Lung microvascular endothelial cell (primary cell): ENCODE measurements at regions not wholly inside any gene's neighbourhood (a gene's known extent, or its start where the extent isn't known, plus 50 kb on each side); places are given as distances from the start of the nearest gene placed in this dataset.

Experiments used
- DNase-seq, 2 donors: peaks; one replicate each; pipeline versions ENCODE4 v3.0.0 to v3.0.0-alpha.2; 2010; ENCODE audit warnings: low read depth in 2 of 2

DNA sequence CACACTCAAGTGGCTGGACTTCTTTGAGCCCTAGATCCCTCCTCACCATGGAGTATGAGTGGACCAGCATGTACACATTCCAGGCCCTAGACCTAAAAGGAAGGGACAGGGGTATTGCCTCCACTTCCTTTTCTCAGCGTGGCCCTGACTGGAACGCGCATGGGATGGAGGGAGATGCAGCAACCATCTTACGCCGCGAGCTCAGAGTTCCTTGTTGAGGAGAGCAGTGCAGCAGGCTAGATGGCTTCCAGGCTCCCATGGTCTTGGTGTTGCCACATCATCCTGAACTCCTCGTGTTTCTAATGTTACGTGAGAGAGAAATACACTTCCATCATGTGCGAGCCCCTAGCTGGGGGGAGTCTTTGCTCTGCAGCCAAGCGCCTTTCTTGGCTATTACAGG lies 61.8 kb upstream of the DIO3 start:
- DNase-seq, result no peak

DNA sequence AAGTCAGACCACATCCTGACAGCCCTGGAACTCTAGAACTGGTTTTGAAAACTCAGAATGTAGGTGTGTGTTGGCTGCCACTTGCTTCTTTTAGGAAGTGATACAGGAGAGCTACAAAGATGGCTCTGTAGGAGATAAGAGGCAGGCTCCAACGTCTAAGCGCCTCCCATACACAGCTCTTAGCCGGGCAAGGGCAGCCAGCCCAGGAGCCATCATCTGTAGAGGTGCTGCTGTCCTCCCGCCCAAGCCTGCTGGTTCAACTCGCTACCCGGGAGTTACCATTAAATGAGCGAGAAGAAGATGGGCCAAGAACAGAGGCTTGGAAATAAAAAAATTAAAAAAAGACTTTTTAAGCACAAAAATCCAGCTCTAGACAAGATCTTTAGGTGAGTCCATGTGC lies 61.2 kb upstream of the DIO3 start:
- DNase-seq, result no peak

DNA sequence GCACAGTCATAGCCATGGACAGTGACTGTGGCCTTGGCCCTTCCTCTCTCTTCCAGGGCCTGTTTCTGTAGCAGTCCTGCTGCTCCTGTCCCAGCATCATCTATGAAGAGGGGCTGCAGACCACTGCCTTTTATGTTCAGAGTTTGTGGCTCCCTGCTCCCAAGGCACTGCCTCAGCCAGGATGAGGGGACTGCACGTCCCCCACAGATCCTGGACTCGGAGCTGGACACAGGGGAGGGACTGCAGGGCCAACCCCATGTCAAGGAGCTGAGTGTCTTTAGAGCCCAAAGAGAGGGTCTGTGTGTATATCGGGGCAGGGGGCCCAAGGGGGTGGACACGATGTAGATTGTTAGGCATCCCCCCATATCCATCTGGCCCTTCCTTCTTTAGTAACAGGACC lies 60.6 kb upstream of the DIO3 start:
- no peak for DNase-seq

DNA sequence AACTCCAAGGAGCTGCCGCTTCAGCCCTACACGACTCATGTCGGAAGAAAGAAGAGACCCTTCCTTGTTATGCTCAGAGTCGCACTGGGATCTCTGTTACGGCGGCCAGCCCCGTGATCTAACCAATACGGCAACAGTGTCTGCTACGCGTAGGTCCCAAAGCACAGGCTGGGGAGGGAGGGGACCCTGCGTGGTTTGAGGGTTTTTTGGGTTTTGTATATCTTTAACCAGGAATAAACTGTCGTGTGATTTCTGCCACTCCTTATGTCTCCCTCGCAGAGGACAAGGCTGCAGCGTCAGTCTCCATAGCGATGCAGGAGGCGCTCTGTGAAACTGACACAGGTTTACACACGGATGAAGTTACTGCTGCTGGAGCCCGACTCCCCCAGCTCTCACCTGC lies 60.0 kb upstream of the DIO3 start:
- no peak for DNase-seq

DNA sequence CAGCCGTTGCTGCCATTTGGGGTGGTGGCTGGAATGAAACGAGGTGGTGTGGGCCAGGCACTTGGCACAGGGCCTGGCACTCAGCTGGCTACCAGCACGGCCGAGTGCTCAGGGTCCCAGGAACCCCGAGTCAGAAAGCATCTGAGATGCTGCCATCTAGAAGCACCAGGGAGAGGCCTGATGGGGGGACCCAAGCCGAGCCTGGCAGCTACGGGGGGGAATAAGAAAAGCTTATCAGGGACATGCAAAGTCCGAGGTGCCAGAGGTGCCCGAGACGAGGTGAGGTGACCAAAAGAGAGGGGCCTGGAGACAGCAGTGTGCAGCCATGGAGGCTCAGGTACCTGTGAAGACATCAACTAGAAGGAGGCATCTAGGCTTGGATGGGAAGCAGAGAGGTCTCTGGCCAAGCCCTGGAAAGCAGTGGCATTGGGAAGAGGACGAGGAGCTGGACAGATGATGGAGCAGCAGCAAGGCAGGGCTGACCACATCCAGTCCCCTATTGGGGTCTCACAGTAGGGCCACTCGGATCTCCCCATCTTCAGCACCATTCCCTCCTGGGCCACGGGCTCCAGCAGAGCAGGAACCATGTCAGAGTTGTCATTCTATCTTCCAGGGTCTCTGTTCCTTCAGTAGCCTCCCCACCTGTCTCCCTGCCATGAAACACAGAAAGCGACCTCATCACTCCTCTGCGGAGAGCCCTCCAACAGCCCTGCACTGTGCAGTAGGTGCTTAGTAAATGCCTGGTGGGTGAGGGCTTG lies 59.3 kb upstream of the DIO3 start:
- no peak for DNase-seq

DNA sequence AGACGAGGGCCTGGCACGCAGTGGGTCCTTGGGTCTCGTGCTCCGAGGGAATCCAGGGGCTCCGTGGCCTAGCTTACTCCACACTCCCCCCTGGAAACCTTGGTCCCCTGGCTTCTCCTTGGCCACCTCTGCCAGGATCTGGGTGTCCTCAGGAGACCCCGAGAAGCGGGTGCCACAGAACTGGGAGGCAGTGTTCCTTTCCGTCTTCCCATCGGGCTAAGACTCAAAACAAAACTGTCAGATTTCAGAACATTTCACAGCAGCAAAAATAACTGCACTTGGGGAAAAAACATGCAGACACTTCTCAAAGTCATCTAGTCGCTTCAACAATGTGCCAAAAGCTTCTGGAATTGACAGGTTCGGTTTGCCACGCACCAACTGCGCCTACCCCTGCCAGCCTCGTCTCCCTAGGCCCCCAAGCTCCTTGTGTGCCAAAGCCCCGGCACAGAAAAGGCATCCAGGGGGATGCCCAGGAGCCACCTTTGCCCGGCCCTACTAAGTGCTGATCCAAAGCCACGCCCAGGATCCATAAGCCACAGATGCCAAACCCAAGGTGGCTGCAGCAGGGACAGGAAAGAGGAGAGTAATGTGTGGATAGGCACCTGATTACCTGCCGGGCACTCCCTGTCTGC lies 58.4 kb upstream of the DIO3 start:
- DNase-seq, result no peak

DNA sequence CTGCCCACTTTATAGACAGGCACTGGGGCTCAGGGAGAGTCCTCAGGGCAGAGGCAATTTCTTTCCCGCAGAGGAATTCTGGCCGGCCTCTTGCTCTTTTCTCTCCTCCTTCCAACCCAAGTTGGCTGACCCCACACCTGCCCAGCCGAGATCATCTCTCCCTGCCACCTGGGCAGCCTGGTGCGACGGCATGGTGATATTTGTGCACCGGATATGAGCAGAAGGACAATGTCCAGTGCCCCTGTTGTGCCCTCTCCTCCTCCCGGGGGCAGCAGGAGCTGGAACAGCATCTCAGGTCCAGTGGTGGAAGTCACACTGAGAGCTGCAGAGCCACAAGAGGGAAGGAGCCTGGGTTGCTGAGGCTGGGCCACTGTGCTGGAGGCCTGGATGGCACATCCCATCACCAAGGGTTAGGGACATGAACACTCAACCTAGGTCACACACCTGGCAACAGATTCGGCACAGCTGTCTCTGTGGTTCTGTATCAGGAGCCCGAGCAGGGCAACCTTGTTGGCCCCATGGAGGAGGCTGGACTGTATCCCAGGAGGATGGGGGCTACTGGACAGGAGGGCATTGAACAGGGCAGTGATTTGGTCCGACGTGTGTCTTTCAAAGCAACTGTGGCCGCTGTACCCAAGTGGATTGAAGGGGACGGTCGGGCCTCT lies 57.7 kb upstream of the DIO3 start:
- no peak for DNase-seq

DNA sequence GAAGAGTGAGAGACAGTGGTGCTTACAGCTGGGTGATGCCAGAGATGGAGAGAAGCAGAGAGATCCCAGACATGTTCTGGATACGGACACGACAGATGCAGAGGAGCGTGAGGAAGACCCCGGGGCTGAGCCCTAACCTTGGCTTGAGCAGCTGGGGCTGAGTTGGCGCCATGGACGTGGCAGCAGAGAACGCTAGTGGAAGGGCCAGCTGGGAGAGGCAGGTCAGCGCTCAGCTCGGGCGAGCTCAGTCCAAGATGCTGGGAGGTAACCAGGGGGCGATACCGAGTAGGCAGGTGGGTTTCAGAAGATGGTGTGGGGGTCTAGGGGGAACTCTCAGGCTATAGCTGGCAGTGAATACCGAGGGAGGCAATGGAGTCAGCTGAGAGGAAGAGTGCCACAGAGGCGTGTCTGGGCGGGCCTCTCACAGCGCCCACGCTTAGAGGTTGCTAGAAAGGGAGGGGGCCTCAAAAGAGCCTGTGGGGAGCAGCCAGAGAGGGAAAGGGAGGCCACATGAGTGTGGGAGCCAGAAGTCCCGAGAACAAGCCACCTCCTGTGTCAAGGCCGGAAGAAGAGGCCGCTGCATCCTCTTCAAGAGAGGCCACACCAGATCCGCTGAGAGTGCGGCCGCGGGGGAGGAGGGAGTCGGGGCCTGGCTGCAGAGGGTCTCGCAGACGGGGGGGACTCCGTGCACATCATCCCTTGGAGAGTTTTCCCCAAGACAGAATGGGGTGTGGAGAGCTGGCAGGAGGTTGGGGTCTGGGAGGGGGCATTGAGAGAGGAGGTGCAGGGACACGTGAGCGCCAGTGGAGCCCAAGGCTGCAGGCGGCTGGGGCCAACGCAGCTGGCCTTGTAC lies 57.0 kb upstream of the DIO3 start:
- no peak for DNase-seq

DNA sequence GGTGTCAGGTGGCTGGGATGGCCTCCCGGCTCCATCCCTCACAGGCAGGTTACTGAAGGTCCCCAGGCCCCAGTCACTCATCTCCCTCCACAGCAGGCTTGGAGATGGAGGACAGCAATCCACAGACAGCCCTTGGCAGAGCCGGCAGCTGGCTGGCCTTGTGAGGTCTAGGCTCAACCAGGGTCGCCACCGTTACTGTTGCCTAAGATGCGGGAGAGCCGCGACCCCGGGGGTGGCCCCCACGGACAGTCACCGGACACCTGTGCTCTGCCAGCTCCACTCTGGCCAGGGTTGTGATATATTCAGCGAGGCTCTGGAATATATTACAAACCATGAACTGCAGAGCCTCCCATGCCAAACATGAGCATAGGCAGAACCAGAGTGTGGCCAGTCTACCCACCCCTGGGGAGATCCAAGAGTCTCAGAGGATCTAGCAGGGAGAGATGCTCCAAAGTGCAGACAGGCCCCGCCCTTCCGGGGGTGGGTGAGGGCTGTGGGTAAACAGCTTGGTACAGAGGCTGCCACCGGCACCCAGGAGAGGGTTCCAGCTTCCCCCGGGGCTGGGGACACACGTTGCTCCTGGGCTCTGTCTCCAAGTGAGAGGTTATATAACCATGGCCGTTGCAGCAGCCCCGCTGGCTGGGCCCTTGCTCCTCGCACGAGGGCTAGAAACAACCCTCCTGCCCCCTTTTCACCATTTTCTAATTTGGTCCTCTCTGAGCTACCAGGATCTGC lies 55.9 kb upstream of the DIO3 start:
- DNase-seq, result no peak

DNA sequence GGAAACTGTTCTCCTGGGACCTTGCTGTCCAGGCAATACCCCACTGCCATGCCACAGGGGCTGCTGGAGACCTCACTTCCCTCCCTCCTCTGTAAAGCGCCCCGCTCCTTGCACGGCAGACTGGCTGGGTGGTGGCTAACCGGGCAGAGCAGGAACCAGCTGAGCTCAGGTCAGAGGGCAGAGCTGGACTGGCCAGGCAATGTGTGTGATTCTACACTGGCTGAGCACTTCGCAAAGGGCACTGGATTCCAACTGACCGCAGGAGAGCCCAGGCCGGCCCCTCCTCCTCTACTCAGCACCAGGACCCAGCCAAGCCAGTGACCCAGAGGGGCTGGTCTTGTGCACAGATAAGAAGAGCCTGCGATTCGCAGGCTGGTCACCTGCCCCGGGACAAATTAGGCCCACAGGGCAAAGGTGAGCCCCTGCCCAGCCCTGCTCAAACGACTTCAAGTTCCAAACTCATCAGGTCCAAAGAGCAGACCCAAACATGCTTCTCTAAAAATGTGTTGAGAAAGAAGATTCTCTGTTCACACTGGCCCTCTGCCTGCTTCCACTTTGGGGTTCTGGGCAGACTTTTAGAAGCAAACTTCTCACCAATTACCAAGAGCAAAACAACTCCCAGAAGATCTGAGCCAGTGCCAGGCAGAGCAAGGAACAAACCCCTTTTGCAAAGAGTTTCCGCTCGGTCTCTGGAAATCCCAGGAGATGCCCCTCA lies 54.9 kb upstream of the DIO3 start:
- DNase-seq, result no peak

DNA sequence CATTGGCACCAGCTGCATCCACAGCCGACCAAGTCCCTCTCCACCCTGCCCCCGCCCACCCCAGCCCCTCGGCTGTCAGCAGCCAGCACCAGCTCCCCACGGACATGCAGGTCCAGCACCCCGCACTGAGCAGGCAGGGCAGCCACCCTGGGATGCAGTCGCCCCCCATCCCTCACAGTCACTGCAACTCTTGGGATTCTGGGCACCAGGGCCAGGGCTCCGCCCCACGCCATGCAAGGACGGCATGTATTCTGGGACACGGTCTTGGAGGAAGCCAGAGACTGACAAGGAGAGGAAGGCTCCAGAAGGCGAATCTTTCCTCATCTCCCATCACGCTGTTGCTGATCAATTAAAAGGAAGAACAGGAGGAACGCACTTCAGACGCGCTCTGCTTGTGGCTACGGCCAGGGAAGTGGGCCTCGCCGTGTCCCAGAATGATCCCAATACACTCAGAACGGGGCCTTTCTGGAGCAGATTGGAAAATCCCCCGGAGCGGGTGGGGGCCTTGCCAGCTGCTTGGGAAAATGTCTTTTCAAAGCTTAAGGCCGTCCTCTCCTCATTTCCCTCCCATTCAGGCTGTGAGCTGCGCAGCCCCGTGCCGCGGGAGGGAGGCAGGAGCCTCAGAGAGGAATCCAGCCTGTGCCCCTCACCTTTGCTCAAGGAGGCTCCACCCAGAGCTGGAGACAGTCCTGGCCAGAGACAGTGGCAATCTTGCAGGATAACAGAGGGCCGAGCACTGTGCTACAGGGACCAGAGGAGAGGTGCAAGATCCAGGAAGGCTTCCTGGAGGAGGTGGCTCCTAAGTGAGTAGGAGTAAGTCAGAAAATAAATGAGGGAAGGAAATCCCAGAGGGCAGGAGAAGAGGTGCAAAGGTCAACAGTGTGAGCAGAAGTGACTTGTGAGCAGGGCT lies 54.1 kb upstream of the DIO3 start:
- no peak for DNase-seq

DNA sequence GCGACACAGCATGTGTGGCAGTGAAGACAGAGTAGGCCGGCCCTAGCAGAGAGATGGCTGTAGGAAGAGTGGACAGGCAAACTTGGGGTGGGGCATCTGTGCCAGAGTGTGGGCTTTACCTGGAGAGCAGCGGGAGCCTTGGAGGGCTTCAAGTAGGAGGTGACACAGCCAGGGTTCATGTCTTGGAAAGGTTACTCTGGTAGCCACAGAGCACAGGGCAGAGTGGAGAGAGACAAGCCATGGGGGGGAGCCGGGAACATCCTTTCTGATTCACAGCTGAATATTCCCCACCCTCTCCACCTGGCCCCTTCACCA lies 53.5 kb upstream of the DIO3 start:
- no peak for DNase-seq

DNA sequence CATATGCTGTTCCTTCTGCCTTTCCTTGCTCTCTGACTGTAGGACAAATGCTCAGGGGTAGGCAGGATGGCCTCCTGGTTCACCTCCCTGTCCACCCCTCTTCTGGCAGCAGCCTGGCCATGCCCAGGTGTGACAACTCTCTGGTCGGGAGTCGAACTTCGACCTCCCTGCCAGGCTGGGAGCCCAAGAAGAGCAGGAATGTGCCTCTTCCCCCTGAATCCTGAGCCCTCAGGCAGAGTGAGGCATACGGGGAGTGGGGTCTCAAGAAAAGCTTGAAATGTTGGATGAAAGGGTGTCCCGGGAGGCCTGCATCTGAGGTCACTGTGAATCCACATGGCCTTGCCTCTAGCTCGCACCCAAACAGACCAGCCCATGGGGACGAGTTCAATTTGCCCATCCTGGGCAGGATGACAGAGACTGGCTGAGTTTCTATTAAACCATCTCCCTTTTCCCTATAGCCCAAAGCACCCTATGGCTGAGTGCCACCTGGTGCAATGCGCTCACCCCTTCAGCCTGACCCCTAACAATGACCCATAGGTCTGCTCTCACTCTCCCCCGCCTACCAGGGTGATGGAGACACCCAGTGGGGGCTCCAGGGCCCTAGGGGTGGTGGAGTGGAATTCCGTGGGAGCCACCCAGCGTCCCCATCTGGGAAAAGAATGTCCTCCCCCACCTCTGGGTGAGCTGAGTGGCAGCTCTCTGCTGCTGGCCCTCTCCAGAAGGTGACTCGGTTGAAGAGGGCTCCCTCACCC lies 52.9 kb upstream of the DIO3 start:
- DNase-seq, result no peak

DNA sequence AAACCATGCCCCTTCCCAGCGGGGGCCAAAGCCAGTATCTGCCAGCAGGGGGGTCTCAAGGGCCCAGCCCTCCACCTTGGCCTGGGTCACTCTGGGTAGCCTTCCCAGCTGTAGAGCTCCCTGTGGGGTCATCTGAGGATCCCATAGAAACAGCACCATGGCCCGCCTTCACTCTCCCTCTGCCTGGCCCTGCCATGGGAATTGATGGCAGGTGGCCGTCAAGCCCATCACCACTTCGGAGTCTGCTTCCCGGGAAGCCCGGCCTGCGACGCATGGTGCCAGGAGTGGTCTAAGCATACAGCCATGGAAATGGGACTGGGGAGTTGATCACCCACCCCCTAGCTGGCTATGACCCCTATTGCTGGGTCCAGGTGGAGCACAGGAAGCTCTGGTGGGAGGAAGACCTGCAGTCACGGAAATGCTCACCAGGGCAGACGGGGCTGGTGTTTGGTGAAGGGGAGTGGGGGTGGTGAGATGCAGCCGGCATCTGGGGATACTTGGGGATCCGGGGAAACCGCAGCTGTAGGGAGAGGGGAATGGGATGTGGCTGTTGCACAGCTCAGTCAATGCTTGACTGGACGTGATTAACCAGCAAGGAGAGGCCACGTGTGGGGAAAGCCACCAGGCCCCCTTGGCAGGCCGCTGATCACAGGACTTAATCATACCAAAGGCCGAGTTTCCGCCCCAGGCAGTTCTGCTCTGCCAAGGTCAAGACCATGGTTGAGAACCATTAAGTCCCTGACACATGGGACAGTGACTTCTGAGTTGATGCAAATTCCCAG lies 52.2 kb upstream of the DIO3 start:
- no peak for DNase-seq

DNA sequence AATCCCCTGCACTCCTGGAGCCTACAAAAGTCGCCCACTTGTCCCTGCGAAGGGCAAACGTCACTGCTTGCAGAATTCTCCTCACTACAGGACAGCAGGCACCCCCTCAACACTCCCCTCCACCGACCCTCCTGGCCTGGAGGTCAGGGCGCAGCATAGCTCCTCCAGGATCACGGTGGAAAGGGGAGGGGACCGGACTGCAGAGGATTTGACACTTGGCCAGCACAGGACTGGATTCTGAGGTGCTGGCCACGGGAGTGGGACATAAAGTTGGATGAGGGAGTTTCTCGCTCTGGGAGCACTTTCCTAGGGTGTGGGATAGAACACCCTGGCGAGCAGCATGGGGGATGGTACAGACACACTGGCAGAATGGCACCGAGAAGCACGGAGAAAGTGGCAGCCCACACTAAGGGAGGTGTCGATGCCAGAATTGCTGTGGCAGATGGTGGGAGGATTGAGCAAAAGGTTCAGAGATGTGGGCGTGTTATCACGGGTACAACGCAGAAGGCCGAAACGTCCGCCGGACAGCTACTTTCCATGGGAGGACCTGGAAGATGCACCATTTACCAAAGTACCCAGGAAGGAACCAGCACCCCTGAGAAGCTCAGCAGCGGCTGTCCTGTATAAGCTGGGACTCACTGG lies 51.4 kb upstream of the DIO3 start:
- no peak for DNase-seq

DNA sequence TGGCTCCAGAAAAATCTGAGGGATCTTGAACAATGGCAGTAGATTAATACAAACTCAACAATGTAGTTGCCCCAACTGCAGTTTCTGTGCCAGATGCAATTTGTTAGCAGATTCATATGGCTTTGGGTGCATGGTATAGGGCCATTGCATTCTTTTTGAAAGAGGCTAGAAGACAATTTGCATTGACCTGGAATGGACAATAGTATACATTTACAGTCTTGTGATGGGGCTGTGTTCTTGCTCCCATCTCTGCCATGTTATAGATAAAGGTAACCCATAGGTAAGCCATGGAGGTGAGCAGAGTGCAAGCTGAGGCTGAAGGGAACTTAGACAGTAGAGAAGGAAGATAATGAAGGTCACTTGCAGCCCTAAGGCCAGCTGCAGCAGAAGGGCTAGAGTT lies 50.1 kb upstream of the DIO3 start:
- no peak for DNase-seq
